Activated T-cell treated with anti-CD3 and anti-CD28 coated beads, Interleukin-2, amount 50 U/mL, for 24 hours (primary cell): ENCODE measurements at regions not wholly inside any gene's neighbourhood (a gene's known extent, or its start where the extent isn't known, plus 50 kb on each side); places are given as distances from the start of the nearest gene placed in this dataset.
"Not testable (repeated sequence)": the region's sequence is repeated elsewhere in the genome, so short reads cannot be mapped to it uniquely, and the experiment has no call there.

ENCODE experiments used
- DNase-seq: peaks from one replicate; pipeline ENCODE4 v3.0.0-alpha.2; 2020
- H3K27ac Mint-ChIP-seq: 2 replicates; pipeline ENCODE4 v1.8.0; 2020; ENCODE audit warnings: mild to moderate bottlenecking, mixed read lengths
- H3K27me3 Mint-ChIP-seq: 2 replicates; pipeline ENCODE4 v1.8.0; 2020; ENCODE audit warnings: mixed read lengths
- H3K36me3 Mint-ChIP-seq: 2 replicates; pipeline ENCODE4 v1.8.0; 2020; ENCODE audit warnings: low read depth, mixed read lengths
- H3K4me1 Mint-ChIP-seq: 2 replicates; pipeline ENCODE4 v1.8.0; 2020; ENCODE audit warnings: low read depth, mixed read lengths
- H3K4me3 Mint-ChIP-seq: 2 replicates; pipeline ENCODE4 v1.8.0; 2020; ENCODE audit warnings: mild to moderate bottlenecking, moderate library complexity, mixed read lengths
- H3K9me3 Mint-ChIP-seq: 2 replicates; pipeline ENCODE4 v1.8.0; 2020; ENCODE audit warnings: mixed read lengths

- DNase-seq: no peak
- Mint-ChIP-seq H3K4me1 (no peaks in the 10 kb centered on the region), H3K27me3 (no peaks in the 10 kb centered on the region), H3K4me3 (no peak overlapping the region), H3K27ac (no peak overlapping the region), H3K9me3 (no peaks in the 10 kb centered on the region), H3K36me3 (no peaks in the 10 kb centered on the region)
Observed at GRCh38 chr12:126952096-126953007, 1314.6 kb upstream of the TMEM132C start.

- no peak for DNase-seq
- Mint-ChIP-seq H3K4me1 (no peaks in the 10 kb centered on the region), H3K36me3 (no peaks in the 10 kb centered on the region), H3K27ac (no peak overlapping the region), H3K27me3 (no peaks in the 10 kb centered on the region), H3K4me3 (no peak overlapping the region), H3K9me3 (no peaks in the 10 kb centered on the region)
Observed at GRCh38 chr12:126953365-126953889, 1313.5 kb upstream of the TMEM132C start.

- Mint-ChIP-seq H3K36me3 (no peaks in the 10 kb centered on the region), H3K4me1 (no peaks in the 10 kb centered on the region), H3K27me3 (peaks cover 3% of the 10 kb centered on the region), H3K4me3 (no peak overlapping the region), H3K9me3 (no peaks in the 10 kb centered on the region), H3K27ac (no peak overlapping the region)
- no peak for DNase-seq
Observed at GRCh38 chr12:126960221-126960620, 1306.7 kb upstream of the TMEM132C start.

- peaks cover 3% of the 10 kb centered on the region for H3K27me3 Mint-ChIP-seq
- no peaks in the 10 kb centered on the region for H3K9me3 Mint-ChIP-seq
- H3K27ac Mint-ChIP-seq: no peak overlapping the region
- no peaks in the 10 kb centered on the region for H3K36me3 Mint-ChIP-seq
- no peaks in the 10 kb centered on the region for H3K4me1 Mint-ChIP-seq
- no peak overlapping the region for H3K4me3 Mint-ChIP-seq
- no peak for DNase-seq
Observed at GRCh38 chr12:126960709-126961108, 1306.3 kb upstream of the TMEM132C start.

GRCh38 chr12:126963825-126964224 is 1303.1 kb upstream of the TMEM132C start:
- no peaks in the 10 kb centered on the region for H3K36me3 Mint-ChIP-seq
- no peak overlapping the region for H3K4me3 Mint-ChIP-seq
- H3K4me1 Mint-ChIP-seq: no peaks in the 10 kb centered on the region
- DNase-seq: no peak
- peaks cover 3% of the 10 kb centered on the region for H3K27me3 Mint-ChIP-seq
- no peak overlapping the region for H3K27ac Mint-ChIP-seq
- no peaks in the 10 kb centered on the region for H3K9me3 Mint-ChIP-seq

GRCh38 chr12:126966498-126966897 is 1300.5 kb upstream of the TMEM132C start:
- Mint-ChIP-seq H3K27me3 (peaks cover under 1% of the 10 kb centered on the region), H3K9me3 (no peaks in the 10 kb centered on the region), H3K36me3 (no peaks in the 10 kb centered on the region), H3K27ac (no peak overlapping the region), H3K4me1 (no peaks in the 10 kb centered on the region), H3K4me3 (no peak overlapping the region)
- DNase-seq: no peak

- no peak for DNase-seq
- H3K4me3 Mint-ChIP-seq: no peak overlapping the region
- H3K27me3 Mint-ChIP-seq: peaks cover 5% of the 10 kb centered on the region
- H3K9me3 Mint-ChIP-seq: no peaks in the 10 kb centered on the region
- no peaks in the 10 kb centered on the region for H3K36me3 Mint-ChIP-seq
- no peaks in the 10 kb centered on the region for H3K4me1 Mint-ChIP-seq
- H3K27ac Mint-ChIP-seq: no peak overlapping the region
Observed at GRCh38 chr12:126967152-126967551, 1299.8 kb upstream of the TMEM132C start.

- Mint-ChIP-seq H3K4me1 (no peaks in the 10 kb centered on the region), H3K9me3 (no peaks in the 10 kb centered on the region), H3K27me3 (peaks cover 7% of the 10 kb centered on the region), H3K27ac (no peak overlapping the region), H3K4me3 (no peak overlapping the region), H3K36me3 (no peaks in the 10 kb centered on the region)
- DNase-seq: no peak
Observed at GRCh38 chr12:126974779-126975178, 1292.2 kb upstream of the TMEM132C start.

GRCh38 chr12:126976579-126976978 is 1290.4 kb upstream of the TMEM132C start:
- H3K27me3 Mint-ChIP-seq: peaks cover 6% of the 10 kb centered on the region
- H3K27ac Mint-ChIP-seq: no peak overlapping the region
- H3K9me3 Mint-ChIP-seq: no peaks in the 10 kb centered on the region
- no peak overlapping the region for H3K4me3 Mint-ChIP-seq
- no peaks in the 10 kb centered on the region for H3K4me1 Mint-ChIP-seq
- H3K36me3 Mint-ChIP-seq: no peaks in the 10 kb centered on the region
- no peak for DNase-seq

GRCh38 chr12:126979564-126979963 is 1287.4 kb upstream of the TMEM132C start:
- not testable (repeated sequence) for H3K27ac Mint-ChIP-seq, H3K4me1 Mint-ChIP-seq, H3K4me3 Mint-ChIP-seq, H3K36me3 Mint-ChIP-seq, H3K9me3 Mint-ChIP-seq, DNase-seq, H3K27me3 Mint-ChIP-seq

- H3K9me3 Mint-ChIP-seq: peaks cover 17% of the 10 kb centered on the region
- H3K27ac Mint-ChIP-seq: no peak overlapping the region
- no peaks in the 10 kb centered on the region for H3K36me3 Mint-ChIP-seq
- no peak overlapping the region for H3K4me3 Mint-ChIP-seq
- DNase-seq: no peak
- H3K27me3 Mint-ChIP-seq: no peaks in the 10 kb centered on the region
- no peaks in the 10 kb centered on the region for H3K4me1 Mint-ChIP-seq
Observed at GRCh38 chr12:126982707-126983106, 1284.3 kb upstream of the TMEM132C start.

- H3K4me1 Mint-ChIP-seq, H3K27me3 Mint-ChIP-seq, H3K27ac Mint-ChIP-seq, H3K36me3 Mint-ChIP-seq, DNase-seq, H3K4me3 Mint-ChIP-seq: not testable (repeated sequence)
- peaks cover 17% of the 10 kb centered on the region for H3K9me3 Mint-ChIP-seq
Observed at GRCh38 chr12:126983735-126984134, 1283.2 kb upstream of the TMEM132C start.

GRCh38 chr12:126985663-126986062 is 1281.3 kb upstream of the TMEM132C start:
- H3K4me1 Mint-ChIP-seq, H3K27me3 Mint-ChIP-seq, H3K4me3 Mint-ChIP-seq, DNase-seq, H3K36me3 Mint-ChIP-seq, H3K27ac Mint-ChIP-seq: not testable (repeated sequence)
- H3K9me3 Mint-ChIP-seq: peaks cover 17% of the 10 kb centered on the region

GRCh38 chr12:126989532-126989931 is 1277.4 kb upstream of the TMEM132C start:
- Mint-ChIP-seq H3K27me3 (no peaks in the 10 kb centered on the region), H3K36me3 (no peaks in the 10 kb centered on the region), H3K27ac (no peak overlapping the region), H3K9me3 (peaks cover 10% of the 10 kb centered on the region), H3K4me3 (no peak overlapping the region), H3K4me1 (no peaks in the 10 kb centered on the region)
- no peak for DNase-seq

GRCh38 chr12:126993898-126994297 is 1273.1 kb upstream of the TMEM132C start:
- Mint-ChIP-seq H3K4me1 (no peaks in the 10 kb centered on the region), H3K27me3 (no peaks in the 10 kb centered on the region)
- no peak for DNase-seq

More at GRCh38 chr12:126993898-126994297, 1273.1 kb upstream of the TMEM132C start:
- H3K27ac Mint-ChIP-seq: no peak overlapping the region
- no peaks in the 10 kb centered on the region for H3K9me3 Mint-ChIP-seq
- no peak overlapping the region for H3K4me3 Mint-ChIP-seq
- no peaks in the 10 kb centered on the region for H3K36me3 Mint-ChIP-seq
